ENCODE measurements at regions not wholly inside any gene's neighbourhood (a gene's known extent, or its start where the extent isn't known, plus 50 kb on each side); places are given as distances from the start of the nearest gene placed in this dataset.
A peak's percentile ranks its signal among the peaks of the same experiment; 100 is the strongest.

DNA sequence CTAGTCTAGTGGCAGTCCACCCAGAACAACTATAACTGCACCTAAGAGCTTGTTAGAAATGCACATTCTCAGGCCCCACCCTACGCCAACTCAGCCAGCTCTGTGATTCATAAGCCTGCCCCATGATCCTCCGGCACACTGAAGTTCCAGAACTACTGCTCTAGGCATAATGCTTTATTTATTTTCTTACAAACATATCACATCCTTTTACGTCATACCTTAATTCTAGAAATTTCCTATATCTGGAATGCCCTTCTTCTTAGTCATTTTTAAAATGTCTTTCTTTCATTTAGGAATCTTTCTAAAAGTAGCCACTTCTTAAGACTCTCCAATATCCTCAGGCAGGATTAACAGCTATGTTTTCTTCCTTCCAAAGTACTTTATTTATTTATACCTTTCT lies 480.1 kb downstream of the INHBA start:
- no peak for DNase-seq
- ATAC-seq (replicated peaks): no peak
- no peak overlapping the region for H3K27ac Mint-ChIP-seq
- H3K36me3 Mint-ChIP-seq: no peaks in the 10 kb centered on the region
- no peak overlapping the region for H3K4me3 Mint-ChIP-seq
- H3K27me3 Mint-ChIP-seq: peaks cover 5 to 12% of the 10 kb centered on the region in 2 donors
- no peaks in the 10 kb centered on the region for H3K9me3 Mint-ChIP-seq
- H3K4me1 Mint-ChIP-seq: no peaks in the 10 kb centered on the region

DNA sequence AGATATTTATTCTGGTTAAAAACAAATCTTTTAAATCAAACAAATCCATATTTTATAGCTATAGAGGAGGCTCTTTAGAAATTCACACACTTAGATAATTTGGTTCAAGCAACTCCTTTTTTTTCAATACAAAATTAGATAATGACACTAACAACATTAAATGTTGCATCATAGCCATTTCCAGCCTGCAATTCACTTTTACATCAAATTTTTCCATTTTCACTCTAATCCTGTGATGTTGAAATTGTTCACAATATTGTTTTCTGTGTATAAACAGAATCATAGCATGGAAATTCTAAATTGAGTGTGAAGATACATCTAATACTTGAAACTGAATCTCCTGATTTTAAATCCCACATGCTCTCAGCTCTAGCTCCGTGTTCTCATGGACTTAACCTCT lies 482.6 kb downstream of the INHBA start:
- Mint-ChIP-seq H3K27me3 (peaks cover 5 to 17% of the 10 kb centered on the region in 2 donors), H3K27ac (no peak overlapping the region), H3K4me1 (no peaks in the 10 kb centered on the region), H3K4me3 (no peak overlapping the region), H3K9me3 (no peaks in the 10 kb centered on the region), H3K36me3 (no peaks in the 10 kb centered on the region)
- DNase-seq: no peak
- no peak for ATAC-seq (replicated peaks)

DNA sequence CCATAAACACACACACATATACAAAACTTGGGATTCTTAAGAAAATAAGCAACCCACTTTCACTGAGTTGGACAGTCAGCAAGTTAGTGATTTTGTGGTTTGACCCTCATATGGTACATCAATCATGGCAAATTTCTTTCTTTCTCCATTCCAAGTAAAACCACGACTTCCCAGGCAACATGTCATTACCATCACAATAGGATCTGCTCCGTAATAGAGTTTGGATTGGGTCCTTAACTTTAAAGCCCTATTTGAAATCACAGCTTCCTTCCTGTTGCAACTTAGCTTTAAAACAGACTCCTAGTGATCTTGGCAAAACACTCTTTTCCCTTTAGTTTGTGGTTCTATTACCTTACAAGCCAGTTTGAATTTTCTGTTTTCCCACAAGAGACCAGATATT lies 483.6 kb downstream of the INHBA start:
- Mint-ChIP-seq H3K27ac (no peak overlapping the region), H3K9me3 (peaks cover 0 to 2% of the 10 kb centered on the region in 2 donors), H3K27me3 (peaks cover 5 to 17% of the 10 kb centered on the region in 2 donors), H3K36me3 (no peaks in the 10 kb centered on the region), H3K4me1 (no peaks in the 10 kb centered on the region), H3K4me3 (no peak overlapping the region)
- DNase-seq (no peak), ATAC-seq (replicated peaks) (no peak)

DNA sequence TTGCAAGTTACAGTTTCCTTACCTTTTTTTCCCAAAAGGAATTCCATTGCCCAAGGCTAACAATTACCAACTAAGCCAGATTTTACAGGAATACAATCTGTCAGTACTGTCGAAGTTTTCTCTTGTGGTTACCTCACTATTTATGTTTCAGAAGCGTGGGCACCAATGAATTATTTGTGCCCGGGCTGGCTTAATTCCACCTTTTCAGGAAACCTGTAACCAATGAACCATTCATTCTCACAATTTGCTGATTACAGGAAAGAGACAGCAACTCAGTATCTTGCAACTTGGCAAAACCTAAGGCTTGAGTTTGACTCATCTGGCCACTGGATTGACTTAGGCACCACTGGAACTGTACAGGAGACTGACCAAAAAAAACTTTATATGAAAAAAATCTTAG lies 485.6 kb downstream of the INHBA start:
- peaks cover 4 to 12% of the 10 kb centered on the region in 2 donors for H3K27me3 Mint-ChIP-seq
- H3K27ac Mint-ChIP-seq: no peak overlapping the region
- no peaks in the 10 kb centered on the region for H3K4me1 Mint-ChIP-seq
- H3K9me3 Mint-ChIP-seq: peaks cover 0 to 2% of the 10 kb centered on the region in 2 donors
- H3K4me3 Mint-ChIP-seq: no peak overlapping the region
- DNase-seq (no peak), ATAC-seq (replicated peaks) (no peak)
- H3K36me3 Mint-ChIP-seq: no peaks in the 10 kb centered on the region

DNA sequence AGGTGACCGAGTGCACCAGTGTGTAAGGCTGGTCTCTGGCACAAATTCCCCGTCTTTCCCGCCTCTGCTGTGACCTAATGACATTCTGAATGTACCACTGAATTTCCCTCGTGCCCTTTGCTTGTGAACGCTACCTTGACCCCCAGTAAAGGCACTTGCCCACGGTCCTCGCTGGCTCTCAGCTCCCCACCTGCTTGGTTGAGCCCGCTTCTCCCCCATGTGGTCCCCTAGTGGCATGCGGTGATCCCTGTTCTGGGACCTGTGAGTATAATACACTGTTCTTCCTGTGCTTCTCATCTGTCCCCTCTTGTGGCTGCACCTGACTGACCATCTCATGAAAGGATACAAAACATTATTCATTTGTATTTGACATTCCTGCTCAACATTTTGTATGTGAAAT lies 495.7 kb downstream of the INHBA start:
- Mint-ChIP-seq H3K27me3 (no peaks in the 10 kb centered on the region), H3K9me3 (peaks cover 4% of the 10 kb centered on the region in 2 donors), H3K4me1 (peaks cover 0 to 6% of the 10 kb centered on the region in 2 donors), H3K36me3 (no peaks in the 10 kb centered on the region), H3K27ac (no peak overlapping the region), H3K4me3 (no peak overlapping the region)
- DNase-seq (no peak), ATAC-seq (replicated peaks) (no peak)

DNA sequence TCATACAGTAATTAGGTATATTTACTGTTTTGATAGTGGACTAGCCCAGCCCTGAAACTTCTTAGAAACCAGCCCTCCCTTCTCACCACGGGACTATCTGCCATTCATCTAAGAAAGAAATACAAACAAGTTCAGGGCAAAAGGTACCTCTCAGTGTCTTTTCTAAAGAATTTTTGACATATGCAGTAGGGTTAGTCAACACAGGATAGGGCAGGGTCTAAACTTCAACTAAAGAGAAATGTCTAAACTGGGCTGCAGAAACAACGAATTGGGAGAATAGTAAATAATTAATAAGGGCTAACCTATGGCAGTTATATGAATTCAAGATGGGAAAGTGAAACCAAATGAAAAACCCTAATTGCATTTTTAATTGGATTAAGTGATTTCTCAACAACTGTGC lies 496.6 kb downstream of the INHBA start:
- Mint-ChIP-seq H3K27me3 (no peaks in the 10 kb centered on the region), H3K9me3 (peaks cover 4% of the 10 kb centered on the region in 2 donors), H3K4me3 (no peak overlapping the region), H3K27ac (no peak overlapping the region), H3K4me1 (peaks cover 0 to 6% of the 10 kb centered on the region in 2 donors), H3K36me3 (no peaks in the 10 kb centered on the region)
- DNase-seq (no peak), ATAC-seq (replicated peaks) (no peak)

DNA sequence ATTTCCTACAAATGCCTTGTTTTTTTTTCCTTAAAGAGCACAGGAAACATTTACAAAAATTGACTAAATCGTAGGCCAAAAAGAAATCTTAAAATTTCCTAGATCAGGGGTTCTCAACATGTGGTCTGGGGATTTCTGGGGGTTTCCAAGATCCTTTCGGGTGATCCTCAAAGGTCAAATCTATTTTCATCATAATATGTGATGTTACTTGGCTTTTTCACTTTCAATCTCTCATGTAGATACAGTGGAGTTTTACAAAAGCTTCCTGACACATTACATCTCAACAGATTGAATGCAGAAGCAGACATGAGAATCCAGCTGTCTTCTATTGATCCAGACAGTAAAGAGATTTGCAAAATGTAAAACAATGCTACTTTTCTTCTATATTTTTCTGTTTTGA lies 497.3 kb downstream of the INHBA start:
- H3K4me1 Mint-ChIP-seq: peaks cover 0 to 6% of the 10 kb centered on the region in 2 donors
- peaks cover 4% of the 10 kb centered on the region in 2 donors for H3K9me3 Mint-ChIP-seq
- no peak overlapping the region for H3K27ac Mint-ChIP-seq
- DNase-seq (no peak), ATAC-seq (replicated peaks) (peak; percentile 45 to 70)
- H3K4me3 Mint-ChIP-seq: no peak overlapping the region
- H3K27me3 Mint-ChIP-seq: no peaks in the 10 kb centered on the region
- no peaks in the 10 kb centered on the region for H3K36me3 Mint-ChIP-seq

GRCh38 chr7:41203542-41203941 lies 499.3 kb downstream of the INHBA start:
- no peak overlapping the region for H3K27ac Mint-ChIP-seq
- no peak overlapping the region for H3K4me3 Mint-ChIP-seq
- H3K27me3 Mint-ChIP-seq: no peaks in the 10 kb centered on the region
- H3K4me1 Mint-ChIP-seq: peaks cover 0 to 6% of the 10 kb centered on the region in 2 donors
- H3K9me3 Mint-ChIP-seq: peaks cover 4% of the 10 kb centered on the region in 2 donors
- DNase-seq (no peak), ATAC-seq (replicated peaks) (peak in 1 of 2 donors; percentile 21)
- no peaks in the 10 kb centered on the region for H3K36me3 Mint-ChIP-seq

GRCh38 chr7:41201021-41201420 lies 501.9 kb downstream of the INHBA start:
- Mint-ChIP-seq H3K36me3 (no peaks in the 10 kb centered on the region), H3K4me3 (no peak overlapping the region), H3K27me3 (no peaks in the 10 kb centered on the region), H3K9me3 (no peaks in the 10 kb centered on the region), H3K4me1 (no peaks in the 10 kb centered on the region), H3K27ac (no peak overlapping the region)
- DNase-seq (no peak), ATAC-seq (replicated peaks) (no peak)

DNA sequence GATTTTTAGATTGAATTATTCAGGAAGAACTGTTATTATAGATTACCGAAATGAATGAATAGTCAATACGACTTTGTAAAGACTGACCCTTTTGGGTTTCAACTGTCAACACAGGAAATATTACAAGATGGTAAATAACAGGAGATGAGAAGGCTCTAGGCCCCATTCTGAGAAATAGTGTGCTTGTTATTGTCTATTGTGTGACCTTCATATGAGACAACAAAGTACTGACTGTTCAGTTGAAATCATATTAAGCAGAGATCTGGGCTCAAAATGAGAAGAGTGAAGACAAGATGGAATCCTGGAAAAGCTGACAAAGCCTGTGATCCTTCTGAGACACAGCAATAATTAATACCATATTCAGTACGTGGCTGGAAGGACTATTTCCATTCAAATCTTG lies 503.8 kb downstream of the INHBA start:
- H3K9me3 Mint-ChIP-seq: no peaks in the 10 kb centered on the region
- H3K4me3 Mint-ChIP-seq: no peak overlapping the region

DNA sequence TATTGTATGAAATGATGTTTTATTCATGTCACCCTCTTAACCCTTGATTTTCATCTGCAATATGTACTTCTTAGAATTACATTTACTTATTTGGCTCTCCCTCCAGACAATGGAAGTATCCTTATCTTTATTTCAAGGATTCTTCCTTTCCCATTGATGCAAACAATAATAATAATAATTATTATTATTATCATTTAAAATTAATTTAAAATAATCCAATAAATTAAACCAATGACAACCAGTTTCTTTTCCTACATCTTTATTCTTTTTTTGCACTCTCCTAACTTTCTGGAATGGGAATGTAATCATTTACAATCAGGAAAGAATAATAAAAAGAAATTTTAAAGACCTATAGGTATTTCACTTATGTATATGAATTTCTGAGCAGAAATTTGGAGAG lies 504.4 kb downstream of the INHBA start:
- H3K9me3 Mint-ChIP-seq: no peaks in the 10 kb centered on the region
- ATAC-seq (replicated peaks): no peak
- H3K27ac Mint-ChIP-seq: no peak overlapping the region

More for the DNA sequence above, 503.8 kb downstream of the INHBA start:
- no peaks in the 10 kb centered on the region for H3K4me1 Mint-ChIP-seq
- no peaks in the 10 kb centered on the region for H3K27me3 Mint-ChIP-seq
- no peak overlapping the region for H3K27ac Mint-ChIP-seq
- H3K36me3 Mint-ChIP-seq: no peaks in the 10 kb centered on the region
- ATAC-seq (replicated peaks) (no peak), DNase-seq (no peak)

GRCh38 chr7:41197769-41198168 lies 505.1 kb downstream of the INHBA start:
- Mint-ChIP-seq H3K4me1 (no peaks in the 10 kb centered on the region), H3K36me3 (no peaks in the 10 kb centered on the region), H3K9me3 (no peaks in the 10 kb centered on the region), H3K27ac (no peak overlapping the region), H3K4me3 (no peak overlapping the region), H3K27me3 (no peaks in the 10 kb centered on the region)
- ATAC-seq (replicated peaks) (no peak), DNase-seq (no peak)

More for the DNA sequence above, 504.4 kb downstream of the INHBA start:
- Mint-ChIP-seq H3K4me1 (no peaks in the 10 kb centered on the region), H3K36me3 (no peaks in the 10 kb centered on the region), H3K4me3 (no peak overlapping the region), H3K27me3 (no peaks in the 10 kb centered on the region)
- DNase-seq: no peak

DNA sequence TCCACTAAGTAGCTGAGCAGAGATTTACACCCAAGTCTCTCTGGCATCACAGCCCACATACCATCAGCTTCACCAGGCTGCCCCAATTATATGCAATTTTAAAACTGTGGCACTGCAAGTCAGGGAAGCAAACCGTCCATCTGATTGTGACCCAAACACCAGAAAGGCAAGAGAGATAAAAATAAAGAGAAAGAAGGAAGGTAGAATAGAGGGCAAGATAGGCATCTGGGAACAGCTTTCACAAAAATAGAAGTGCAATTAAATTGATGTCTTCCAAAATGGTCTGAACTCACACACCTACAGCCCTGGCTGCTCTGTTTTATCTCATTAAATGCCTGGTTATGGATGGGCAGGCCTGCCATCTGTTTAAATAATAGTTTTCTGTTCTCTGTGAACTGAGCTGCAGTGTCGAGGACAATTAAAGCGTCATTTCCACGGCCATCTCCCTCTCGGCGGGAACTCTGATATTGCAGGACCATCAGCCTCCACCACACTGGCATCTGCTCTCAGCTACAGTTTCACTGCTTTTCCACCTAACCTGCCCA lies 509.1 kb downstream of the INHBA start:
- Mint-ChIP-seq H3K4me3 (no peak overlapping the region), H3K36me3 (no peaks in the 10 kb centered on the region), H3K9me3 (no peaks in the 10 kb centered on the region), H3K27ac (no peak overlapping the region), H3K4me1 (no peaks in the 10 kb centered on the region), H3K27me3 (no peaks in the 10 kb centered on the region)
- DNase-seq (no peak), ATAC-seq (replicated peaks) (no peak)

- Mint-ChIP-seq H3K4me3 (no peak overlapping the region), H3K36me3 (no peaks in the 10 kb centered on the region), H3K27ac (no peak overlapping the region), H3K4me1 (no peaks in the 10 kb centered on the region), H3K9me3 (no peaks in the 10 kb centered on the region), H3K27me3 (no peaks in the 10 kb centered on the region)
- ATAC-seq (replicated peaks) (no peak), DNase-seq (no peak)
Measured at GRCh38 chr7:41190581-41190980, 512.3 kb downstream of the INHBA start.

DNA sequence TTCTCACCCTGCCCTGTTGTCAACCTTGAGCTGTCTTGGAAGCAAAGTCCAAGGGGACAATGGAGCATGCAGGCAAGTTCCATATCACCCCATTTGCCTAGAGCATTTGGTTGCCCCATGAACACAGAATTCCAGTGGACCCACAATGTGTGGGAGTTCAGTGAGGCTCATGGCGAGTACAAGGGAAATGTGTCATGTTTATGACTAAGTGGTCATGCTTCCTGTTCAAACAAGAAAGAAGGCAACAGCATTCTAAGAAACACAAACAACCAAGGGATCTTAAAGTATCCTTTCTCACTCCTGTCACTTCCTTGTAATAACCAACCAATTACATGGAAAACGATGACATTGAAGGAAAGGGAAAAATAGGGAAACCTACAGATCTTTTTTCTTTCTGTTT lies 513.0 kb downstream of the INHBA start:
- no peaks in the 10 kb centered on the region for H3K27me3 Mint-ChIP-seq
- H3K9me3 Mint-ChIP-seq: no peaks in the 10 kb centered on the region
- H3K36me3 Mint-ChIP-seq: no peaks in the 10 kb centered on the region
- no peaks in the 10 kb centered on the region for H3K4me1 Mint-ChIP-seq
- DNase-seq (no peak), ATAC-seq (replicated peaks) (no peak)
- no peak overlapping the region for H3K27ac Mint-ChIP-seq
- no peak overlapping the region for H3K4me3 Mint-ChIP-seq

All from stimulated activated naive B cell treated with anti-CD40 and anti-IgM and Interleukin-4, amounts not matched to agents 10 μg/mL and 1 μg/mL and 100 μg/mL, for 72 hours (primary cell).